NCI-H82 treated with DMSO at 0.1 percent for 48 hours (cell line): ENCODE measurements at regions not wholly inside any gene's neighbourhood (a gene's known extent, or its start where the extent isn't known, plus 50 kb on each side); places are given as distances from the start of the nearest gene placed in this dataset.
"Not testable (repeated sequence)": the region's sequence is repeated elsewhere in the genome, so short reads cannot be mapped to it uniquely, and the experiment has no call there.

Source experiments
- DNase-seq: peaks from one replicate; lab custom pipeline; 2025; ENCODE audit not compliant: unreplicated experiment; lab: John Stamatoyannopoulos, UW

- no peak for DNase-seq
Measured at GRCh38 chr12:131533139-131533538, 177.8 kb upstream of the SFSWAP start.

GRCh38 chr12:131535779-131536178 lies 175.1 kb upstream of the SFSWAP start:
- DNase-seq = no peak

GRCh38 chr12:131536337-131536736 lies 174.6 kb upstream of the SFSWAP start:
- DNase-seq = no peak

GRCh38 chr12:131536766-131537165 lies 174.1 kb upstream of the SFSWAP start:
- no peak for DNase-seq

DNA sequence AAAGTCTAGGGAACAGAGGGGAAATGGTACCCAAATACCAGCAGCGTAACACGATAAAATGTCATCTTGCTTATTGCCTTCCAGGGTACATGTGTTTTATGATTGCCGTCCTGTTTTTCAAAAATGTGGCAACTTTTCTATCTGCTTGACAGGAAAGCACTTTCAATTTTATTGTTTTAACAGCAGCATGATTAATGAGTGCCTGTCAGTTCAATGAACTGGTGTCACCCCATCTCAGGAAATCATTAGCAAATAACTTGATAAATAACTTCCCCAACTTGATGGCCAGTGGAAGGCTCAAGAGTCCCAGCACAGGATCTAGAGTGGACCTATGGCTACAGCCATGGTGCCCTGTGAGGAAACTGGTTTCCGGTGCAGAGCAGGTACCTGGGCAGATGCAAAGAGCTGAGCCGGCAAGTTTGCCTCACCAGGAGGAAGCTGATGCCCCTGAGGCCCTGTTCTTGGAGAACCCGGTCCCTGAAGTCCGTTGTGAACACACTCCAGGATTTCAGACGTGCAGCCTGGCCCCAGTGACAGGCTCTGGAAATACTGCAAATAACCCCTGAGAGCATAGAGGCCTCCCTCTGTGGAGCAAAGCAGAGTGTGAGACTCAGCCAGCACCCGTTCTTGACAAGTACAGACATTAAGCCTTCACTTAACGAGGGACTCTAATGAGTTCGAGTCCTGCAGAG lies 173.5 kb upstream of the SFSWAP start:
- DNase-seq = no peak

GRCh38 chr12:131539381-131539780 lies 171.5 kb upstream of the SFSWAP start:
- DNase-seq = no peak

DNA sequence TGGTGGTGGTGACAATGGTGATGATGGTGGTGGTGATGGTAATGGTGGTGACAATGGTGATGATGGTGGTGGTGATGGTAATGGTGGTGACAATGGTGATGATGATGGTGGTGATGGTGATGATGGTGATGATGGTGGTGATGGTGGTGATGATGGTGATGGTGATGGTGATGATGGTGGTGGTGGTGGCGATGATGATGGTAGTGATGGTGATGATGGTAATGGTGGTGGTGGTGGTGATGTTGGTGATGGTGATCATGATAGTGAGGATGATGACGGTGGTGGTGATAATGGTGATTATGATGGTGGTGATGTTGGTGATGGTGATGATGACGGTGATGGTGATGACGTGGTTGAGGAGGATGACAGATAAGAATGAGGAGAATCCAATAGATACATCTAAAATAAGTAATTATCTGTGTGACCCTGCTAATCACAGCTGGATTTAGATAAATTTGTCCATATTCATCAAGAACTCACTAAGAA lies 170.7 kb upstream of the SFSWAP start:
- DNase-seq = no peak

DNA sequence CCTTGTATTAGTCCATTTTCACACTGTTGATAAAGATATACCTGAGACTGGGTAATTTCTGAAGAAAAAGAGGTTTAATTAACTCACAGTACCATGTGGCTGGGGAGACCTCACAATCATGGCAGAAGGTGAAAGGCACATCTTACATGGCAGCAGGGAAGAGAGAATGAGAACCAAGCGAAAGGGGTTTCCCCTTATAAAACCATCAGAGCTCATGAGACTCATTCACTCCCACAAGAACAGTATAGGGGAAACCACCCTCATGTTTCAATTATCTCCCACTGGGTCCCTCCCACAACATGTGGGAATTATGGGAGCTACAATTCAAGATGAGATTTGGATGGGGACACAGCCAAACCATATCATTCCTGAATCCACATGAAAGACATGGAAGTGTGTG lies 169.4 kb upstream of the SFSWAP start:
- DNase-seq = not testable (repeated sequence)

DNA sequence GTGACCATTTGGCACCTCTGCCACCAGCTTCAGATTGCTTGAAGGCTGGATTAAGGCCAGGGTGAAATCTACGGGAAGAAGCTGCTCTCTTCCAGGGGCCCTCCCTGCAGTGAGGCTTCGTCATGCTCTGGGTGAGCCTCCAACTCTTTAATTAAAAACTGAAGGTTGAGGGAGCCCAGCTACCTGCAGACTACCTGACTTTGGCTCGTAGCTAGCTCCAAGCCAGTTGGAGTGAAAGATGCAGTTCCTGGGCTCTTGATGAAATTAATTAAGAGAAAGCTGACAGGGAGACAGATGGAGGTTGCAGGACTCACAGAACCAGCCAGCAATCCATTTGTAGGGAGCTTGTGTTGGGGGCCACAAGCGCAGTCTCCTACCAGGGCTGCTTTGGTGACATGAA lies 168.5 kb upstream of the SFSWAP start:
- DNase-seq = no peak

DNA sequence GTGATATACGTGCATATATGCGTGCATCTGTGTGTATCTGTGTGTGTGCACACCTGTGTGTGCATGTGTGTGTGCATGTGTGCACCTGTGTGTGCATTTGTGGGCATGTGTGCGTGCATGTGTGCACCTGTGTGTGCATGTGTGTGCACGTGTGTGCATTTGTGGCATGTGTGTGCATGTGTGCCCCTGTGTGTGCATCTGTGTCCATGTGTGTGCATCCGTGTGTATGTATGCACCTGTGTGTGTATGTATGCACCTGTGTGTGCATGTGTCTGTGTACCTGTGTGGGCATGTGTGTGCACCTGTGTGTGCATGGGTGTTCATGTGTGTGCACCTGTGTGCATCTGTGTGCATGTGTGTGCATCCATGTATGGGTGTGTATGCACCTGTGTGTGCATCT lies 167.8 kb upstream of the SFSWAP start:
- no peak for DNase-seq

DNA sequence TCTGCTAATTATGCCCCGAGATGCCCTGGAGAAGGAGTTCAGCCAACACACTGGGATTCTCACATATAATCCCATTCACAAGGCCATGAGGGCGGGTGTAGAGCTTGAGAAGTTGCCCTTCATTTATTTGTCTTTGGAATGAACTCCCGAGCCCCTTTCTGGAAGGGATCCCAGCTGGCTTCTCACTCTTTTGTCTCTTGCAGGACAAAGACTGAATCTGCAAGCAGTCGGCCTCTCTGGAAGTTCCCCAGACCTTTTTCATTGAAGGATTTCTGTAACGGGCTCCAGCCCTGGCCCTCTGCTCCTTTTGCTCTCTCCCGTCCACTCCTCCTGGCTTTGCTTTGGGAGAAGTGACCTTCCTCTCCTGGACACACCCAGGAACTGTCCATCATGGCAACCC lies 163.3 kb upstream of the SFSWAP start:
- no peak for DNase-seq

DNA sequence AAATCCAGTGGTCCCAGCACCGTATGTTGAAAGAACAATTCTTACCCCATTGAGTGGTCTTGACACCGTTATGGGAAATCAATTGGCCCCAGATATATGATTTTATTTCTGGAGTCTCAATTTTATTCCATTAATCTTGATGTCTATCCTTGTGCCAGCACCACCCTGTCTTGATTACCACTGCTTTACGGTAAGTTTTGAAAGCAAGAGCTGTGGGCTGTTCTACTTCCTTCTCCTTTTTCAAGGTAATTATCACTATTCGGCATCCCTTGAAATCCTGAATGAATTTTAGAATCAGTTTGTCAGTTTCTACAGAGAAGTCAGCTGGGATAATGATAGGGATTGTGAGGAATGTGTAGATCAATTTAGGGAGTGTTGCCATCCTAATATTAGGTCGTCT lies 160.8 kb upstream of the SFSWAP start:
- DNase-seq = no peak

DNA sequence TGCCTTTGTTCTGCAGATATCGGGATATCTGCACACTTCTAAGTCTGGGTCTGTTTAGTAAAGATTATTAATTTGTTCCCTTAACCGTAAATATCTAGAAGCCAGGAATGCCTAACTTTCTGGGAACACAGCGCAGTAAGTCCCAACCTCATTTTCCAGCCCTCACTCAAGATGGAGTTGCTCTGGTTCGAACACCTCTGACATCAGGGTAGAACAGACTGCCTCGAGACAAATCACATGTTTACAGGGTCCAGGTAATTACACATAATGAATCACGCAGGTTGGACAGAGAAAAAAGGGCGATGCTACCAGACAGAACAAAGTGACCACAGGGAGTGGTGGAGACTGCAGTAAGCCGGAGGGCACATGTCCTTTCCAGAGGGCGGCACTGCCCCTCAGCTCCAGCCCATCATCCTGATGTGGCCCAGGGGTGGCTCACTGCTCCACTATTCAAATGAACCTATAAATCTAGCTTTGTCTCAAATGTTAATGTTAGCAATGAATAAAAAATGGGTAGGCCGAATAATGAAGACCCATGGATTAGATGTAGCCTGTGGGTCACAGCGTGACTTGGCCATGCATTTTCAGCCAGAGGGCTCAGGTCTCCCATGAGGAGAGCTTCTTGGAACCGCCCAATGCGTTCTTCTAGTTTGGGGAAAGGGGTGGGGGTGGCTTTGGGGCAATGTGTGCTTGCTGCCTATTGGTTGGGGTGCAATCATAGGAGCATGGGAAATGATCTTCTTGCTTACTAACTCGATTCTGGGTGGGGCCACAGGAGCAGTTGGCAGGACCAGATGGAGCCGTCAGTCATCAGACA lies 159.0 kb upstream of the SFSWAP start:
- no peak for DNase-seq

DNA sequence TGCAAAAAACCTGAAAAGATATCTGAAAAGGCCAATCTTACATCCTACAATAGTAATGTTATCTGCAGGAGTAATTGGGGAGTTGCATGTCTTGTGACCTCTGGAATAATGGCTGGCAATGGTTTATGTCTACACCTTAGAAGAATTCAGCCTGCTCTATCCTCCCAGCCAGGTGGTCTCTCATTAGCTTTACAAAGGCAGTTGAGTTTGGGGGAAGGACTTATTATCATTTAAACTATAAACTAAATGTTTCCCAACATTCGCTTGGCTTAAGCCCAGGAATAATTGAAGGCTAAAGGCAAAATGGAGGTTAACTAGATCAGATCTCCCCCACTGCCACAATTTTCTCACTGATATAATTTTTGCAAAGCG lies 158.4 kb upstream of the SFSWAP start:
- DNase-seq = no peak

DNA sequence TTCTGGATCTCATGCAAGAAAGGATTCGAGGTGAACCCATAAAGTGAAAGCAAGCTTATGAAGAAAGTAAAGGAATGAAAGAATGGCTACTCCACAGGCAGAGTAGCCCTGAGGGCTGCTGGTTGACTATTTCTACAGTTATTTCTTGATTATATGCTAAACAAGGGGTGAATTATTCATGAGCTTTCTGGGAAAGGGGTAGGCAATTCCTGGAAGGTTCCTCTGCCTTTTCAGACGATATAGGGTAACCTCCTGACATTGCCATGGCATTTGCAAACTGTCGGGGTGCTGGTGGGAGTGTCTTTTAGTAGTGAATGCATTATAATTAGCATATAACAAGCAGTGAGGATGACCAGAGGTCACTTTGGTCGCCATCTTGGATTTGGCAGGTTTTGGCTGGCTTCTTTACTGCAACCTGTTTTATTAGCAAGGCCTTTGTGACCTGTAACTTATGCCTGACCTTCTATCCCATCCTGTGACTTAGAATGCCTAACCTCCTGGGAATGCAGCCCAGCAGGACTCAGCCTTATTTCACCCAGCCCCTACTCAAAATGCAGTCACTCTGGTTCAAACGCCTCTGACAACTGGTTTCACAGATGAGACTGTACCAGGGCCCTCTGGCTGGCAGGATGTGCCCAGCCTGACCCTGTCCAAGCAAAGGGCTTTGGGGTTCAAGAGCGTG lies 157.7 kb upstream of the SFSWAP start:
- no peak for DNase-seq

GRCh38 chr12:131555197-131555846 lies 155.6 kb upstream of the SFSWAP start:
- DNase-seq = no peak

GRCh38 chr12:131555866-131556265 lies 155.0 kb upstream of the SFSWAP start:
- no peak for DNase-seq

GRCh38 chr12:131557078-131557709 lies 153.7 kb upstream of the SFSWAP start:
- no peak for DNase-seq

- no peak for DNase-seq
Measured at GRCh38 chr12:131559517-131560516, 151.1 kb upstream of the SFSWAP start.

- no peak for DNase-seq
Measured at GRCh38 chr12:131561051-131561450, 149.8 kb upstream of the SFSWAP start.
